GM12891 (cell line): ENCODE measurements at regions not wholly inside any gene's neighbourhood (a gene's known extent, or its start where the extent isn't known, plus 50 kb on each side); places are given as distances from the start of the nearest gene placed in this dataset.

Experiments
- PAX5 ChIP-seq: IDR thresholded peaks from 2 replicates; pipeline ENCODE4 v1.6.1; 2011; ENCODE audit warnings: low read length, moderate library complexity, mild to moderate bottlenecking; ENCODE audit not compliant: insufficient read depth, severe bottlenecking
- POLR2A ChIP-seq: IDR thresholded peaks from 2 replicates; pipeline ENCODE4 v1.6.1; 2011; ENCODE audit warnings: low read depth, low read length, control low read depth
- POLR2AphosphoS5 ChIP-seq: IDR thresholded peaks from 2 replicates; pipeline ENCODE4 v1.6.1; 2011; ENCODE audit warnings: low read depth, low read length, control low read depth

- no peak for TF ChIP-seq POLR2AphosphoS5
- TF ChIP-seq PAX5: no peak
- no peak for TF ChIP-seq POLR2A
These were observed 128.3 kb upstream of the GADL1 start for GRCh38 chr3:31022716-31023115.
